GM18907 (cell line): ENCODE measurements at regions not wholly inside any gene's neighbourhood (a gene's known extent, or its start where the extent isn't known, plus 50 kb on each side); places are given as distances from the start of the nearest gene placed in this dataset.

Experiments used
- ATAC-seq: cut with Tn5 transposase; IDR thresholded peaks from one replicate; pipeline ENCODE4 v1.9.1; 2021; ENCODE audit warnings: mild to moderate bottlenecking, moderate library complexity; ENCODE audit not compliant: unreplicated experiment

GRCh38 chr2:2935445-2936149 is 442.0 kb downstream of the EIPR1 start:
- no peak for ATAC-seq

- no peak for ATAC-seq
Measured at GRCh38 chr2:2933426-2933825, 444.2 kb downstream of the EIPR1 start.

GRCh38 chr2:2932692-2933305 is 444.8 kb downstream of the EIPR1 start:
- ATAC-seq: no peak

- ATAC-seq: no peak
Measured at GRCh38 chr2:2932189-2932588, 445.4 kb downstream of the EIPR1 start.

GRCh38 chr2:2931318-2932075 is 446.1 kb downstream of the EIPR1 start:
- ATAC-seq: no peak

GRCh38 chr2:2930841-2931240 is 446.8 kb downstream of the EIPR1 start:
- ATAC-seq: no peak

- ATAC-seq: peak; percentile 42
Measured at GRCh38 chr2:2926858-2927175, 450.8 kb downstream of the EIPR1 start.

- ATAC-seq: peak; percentile 83
Measured at GRCh38 chr2:2926009-2926857, 451.4 kb downstream of the EIPR1 start.

GRCh38 chr2:2922156-2922555 is 455.5 kb downstream of the EIPR1 start:
- no peak for ATAC-seq

- no peak for ATAC-seq
Measured at GRCh38 chr2:2921011-2921720, 456.5 kb downstream of the EIPR1 start.

- ATAC-seq: no peak
Measured at GRCh38 chr2:2919574-2920365, 457.8 kb downstream of the EIPR1 start.

GRCh38 chr2:2919026-2919425 is 458.6 kb downstream of the EIPR1 start:
- no peak for ATAC-seq

- no peak for ATAC-seq
Measured at GRCh38 chr2:2916621-2917020, 461.0 kb downstream of the EIPR1 start.

- no peak for ATAC-seq
Measured at GRCh38 chr2:2914252-2914651, 463.4 kb downstream of the EIPR1 start.

GRCh38 chr2:2913601-2914120 is 464.0 kb downstream of the EIPR1 start:
- ATAC-seq: no peak

GRCh38 chr2:2912731-2913130 is 464.9 kb downstream of the EIPR1 start:
- ATAC-seq: no peak

GRCh38 chr2:2912293-2912692 is 465.3 kb downstream of the EIPR1 start:
- ATAC-seq: no peak

- no peak for ATAC-seq
Measured at GRCh38 chr2:2910259-2910658, 467.4 kb downstream of the EIPR1 start.
